Neuron (in vitro differentiated cells): ENCODE measurements at regions not wholly inside any gene's neighbourhood (a gene's known extent, or its start where the extent isn't known, plus 50 kb on each side); places are given as distances from the start of the nearest gene placed in this dataset.
"Not testable (repeated sequence)": the region's sequence is repeated elsewhere in the genome, so short reads cannot be mapped to it uniquely, and the experiment has no call there.

ENCODE experiments used
- H2AFZ ChIP-seq: one replicate; pipeline ENCODE4 v1.6.1; 2013; ENCODE audit warnings: low read depth, mild to moderate bottlenecking, inconsistent platforms, low read length, moderate library complexity
- H3K27me3 ChIP-seq: one replicate; pipeline ENCODE4 v1.6.1; 2013; ENCODE audit warnings: low read length; ENCODE audit not compliant: insufficient read depth
- H3K36me3 ChIP-seq: one replicate; pipeline ENCODE4 v1.6.1; 2013; ENCODE audit warnings: low read length; ENCODE audit not compliant: insufficient read depth
- H3K4me1 ChIP-seq: one replicate; pipeline ENCODE4 v1.6.1; 2013; ENCODE audit warnings: low read length; ENCODE audit not compliant: insufficient read depth
- H3K4me3 ChIP-seq: 2 replicates; pipeline ENCODE4 v1.5.1; 2013; ENCODE audit warnings: mild to moderate bottlenecking, low read length, moderate library complexity
- H3K9me3 ChIP-seq: one replicate; pipeline ENCODE4 v1.6.1; 2013; ENCODE audit warnings: low read length

DNA sequence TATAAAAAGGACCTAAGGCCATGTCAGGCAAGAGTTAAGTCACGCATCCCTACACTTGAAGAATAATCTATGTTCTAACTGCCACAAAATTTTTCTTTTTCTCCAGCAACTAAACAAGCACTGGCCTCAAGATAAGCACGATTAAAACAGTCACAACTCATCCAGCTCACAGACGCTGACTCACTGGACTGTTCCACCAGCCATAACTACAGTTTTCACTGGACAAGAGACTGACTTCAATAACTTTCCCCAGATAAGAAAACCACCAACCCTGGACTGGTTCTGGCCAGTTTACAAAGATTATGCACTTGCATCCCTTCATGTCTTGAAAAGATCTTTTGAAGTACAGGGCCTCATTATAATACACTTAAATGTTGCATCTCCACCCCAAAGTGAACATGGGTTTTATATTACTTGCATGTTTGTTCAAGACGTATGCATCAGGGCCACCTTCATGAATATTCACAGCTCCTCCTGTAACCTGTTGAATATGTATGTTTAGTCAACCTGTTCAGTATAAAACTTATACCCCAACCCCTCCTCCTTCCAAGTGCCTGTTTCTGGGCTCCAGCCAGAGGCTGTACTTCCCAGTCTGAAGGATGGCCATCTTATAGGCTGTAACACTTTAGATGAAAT, 129.3 kb upstream of the EPB41L4A start:
- Histone ChIP-seq H3K4me1 (peaks cover 5% of the 10 kb centered on the region), H3K36me3 (no peaks in the 10 kb centered on the region), H3K9me3 (no peaks in the 10 kb centered on the region), H2AFZ (no peak overlapping the region), H3K27me3 (no peaks in the 10 kb centered on the region), H3K4me3 (no peak overlapping the region)

DNA sequence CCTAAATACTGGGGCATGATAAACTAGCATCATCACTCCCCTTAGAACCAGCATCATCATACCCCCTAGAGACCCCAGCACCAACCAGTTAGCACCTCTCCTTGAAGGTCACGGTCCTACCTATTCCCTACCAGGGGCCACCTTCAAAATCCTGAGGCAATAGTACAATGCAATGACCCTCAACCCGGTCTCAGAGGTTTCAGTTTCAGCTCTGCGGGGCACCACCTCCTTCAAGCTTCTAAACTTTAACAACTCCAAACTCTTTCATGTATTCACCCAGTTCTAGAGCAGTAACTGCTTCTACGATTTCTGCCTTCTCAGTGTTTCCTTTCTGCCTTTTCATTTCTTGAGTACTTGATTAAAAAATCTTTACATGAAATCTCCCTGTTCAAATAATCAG, 130.1 kb upstream of the EPB41L4A start:
- Histone ChIP-seq H3K27me3 (no peaks in the 10 kb centered on the region), H2AFZ (no peak overlapping the region), H3K4me3 (no peak overlapping the region), H3K36me3 (no peaks in the 10 kb centered on the region), H3K9me3 (no peaks in the 10 kb centered on the region), H3K4me1 (peaks cover 7% of the 10 kb centered on the region)

DNA sequence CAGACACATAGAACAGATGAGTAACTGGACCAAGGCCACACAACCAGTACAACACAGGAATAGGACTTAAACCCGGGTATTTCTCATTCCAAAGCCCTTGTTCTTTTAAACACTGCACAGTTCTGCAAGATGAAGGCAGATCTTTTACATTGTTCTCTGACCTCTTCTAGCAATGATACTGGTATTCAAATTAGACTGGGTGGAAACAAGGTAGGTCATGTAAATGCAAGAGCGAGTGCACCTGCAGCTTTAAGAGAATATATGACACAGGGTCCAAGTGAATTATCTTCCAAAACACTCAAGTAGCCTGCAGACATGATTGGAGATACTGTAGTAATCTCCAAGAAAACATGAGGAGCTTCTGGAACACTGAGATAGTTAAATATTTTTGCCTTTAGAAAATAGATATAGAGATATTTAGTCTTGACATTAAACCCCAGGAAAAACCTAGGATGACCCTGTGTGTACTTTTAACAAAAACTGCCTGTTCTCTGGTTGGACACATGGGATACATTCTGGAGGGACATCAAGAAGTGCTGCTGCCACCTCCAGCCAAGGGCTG, 130.6 kb upstream of the EPB41L4A start:
- H3K4me1 ChIP-seq: peaks cover 12% of the 10 kb centered on the region
- no peak overlapping the region for H2AFZ ChIP-seq
- no peaks in the 10 kb centered on the region for H3K27me3 ChIP-seq
- no peaks in the 10 kb centered on the region for H3K9me3 ChIP-seq
- H3K36me3 ChIP-seq: no peaks in the 10 kb centered on the region
- H3K4me3 ChIP-seq: no peak overlapping the region

DNA sequence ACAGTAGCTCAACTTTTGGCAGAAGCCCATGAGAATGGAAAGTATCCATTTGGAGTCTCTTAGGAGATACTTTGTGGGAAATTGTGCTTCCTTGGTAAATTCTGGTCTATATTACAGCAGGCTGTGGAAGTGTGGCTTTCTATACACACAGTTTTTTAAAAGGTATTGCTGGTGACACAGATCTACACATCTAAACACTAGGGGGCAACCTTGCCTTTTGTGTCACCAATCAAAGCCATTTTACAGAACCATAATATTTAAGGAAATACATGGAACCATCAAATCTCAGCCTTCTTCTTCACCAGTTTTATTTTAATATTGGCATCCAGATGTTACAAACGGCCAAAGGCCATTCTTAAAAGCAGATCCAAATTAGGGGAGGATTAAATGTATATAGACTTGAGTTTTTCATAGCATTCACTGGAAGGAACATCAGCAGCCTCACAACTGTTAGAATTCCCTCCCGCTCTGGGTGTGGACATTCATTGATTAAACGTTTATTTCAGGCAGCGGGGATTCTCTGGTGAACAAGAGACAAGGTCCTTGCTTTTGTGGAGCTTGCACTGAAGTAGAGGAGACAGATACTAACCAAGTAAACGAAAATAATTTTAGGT, 132.4 kb upstream of the EPB41L4A start:
- no peaks in the 10 kb centered on the region for H3K36me3 ChIP-seq
- H2AFZ ChIP-seq: peak overlapping the region; percentile 53
- no peak overlapping the region for H3K4me3 ChIP-seq
- no peaks in the 10 kb centered on the region for H3K27me3 ChIP-seq
- no peaks in the 10 kb centered on the region for H3K9me3 ChIP-seq
- H3K4me1 ChIP-seq: peaks cover 16% of the 10 kb centered on the region

DNA sequence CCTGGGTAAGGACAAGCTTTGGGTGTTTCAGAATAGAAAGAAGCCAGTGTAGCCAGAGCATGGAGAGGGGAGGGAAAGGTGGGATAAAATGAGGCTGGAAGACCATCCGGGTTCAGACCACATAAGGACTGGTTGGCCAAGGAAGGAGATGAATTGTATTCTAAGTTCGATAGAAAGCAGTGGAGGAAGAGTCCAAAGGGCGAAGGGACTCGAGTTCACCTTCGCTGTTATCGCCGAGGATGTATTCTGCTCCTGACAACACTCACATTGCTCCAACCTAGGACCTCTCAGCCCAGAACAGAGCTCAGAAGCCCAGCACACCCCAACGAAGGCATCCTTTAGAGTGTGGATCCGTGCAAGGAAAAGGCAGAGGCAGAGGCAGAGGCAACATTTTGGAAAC, 133.1 kb upstream of the EPB41L4A start:
- peak overlapping the region; percentile 53 for H2AFZ ChIP-seq
- no peaks in the 10 kb centered on the region for H3K36me3 ChIP-seq
- H3K9me3 ChIP-seq: no peaks in the 10 kb centered on the region
- H3K27me3 ChIP-seq: no peaks in the 10 kb centered on the region
- H3K4me3 ChIP-seq: no peak overlapping the region
- peaks cover 16% of the 10 kb centered on the region for H3K4me1 ChIP-seq

DNA sequence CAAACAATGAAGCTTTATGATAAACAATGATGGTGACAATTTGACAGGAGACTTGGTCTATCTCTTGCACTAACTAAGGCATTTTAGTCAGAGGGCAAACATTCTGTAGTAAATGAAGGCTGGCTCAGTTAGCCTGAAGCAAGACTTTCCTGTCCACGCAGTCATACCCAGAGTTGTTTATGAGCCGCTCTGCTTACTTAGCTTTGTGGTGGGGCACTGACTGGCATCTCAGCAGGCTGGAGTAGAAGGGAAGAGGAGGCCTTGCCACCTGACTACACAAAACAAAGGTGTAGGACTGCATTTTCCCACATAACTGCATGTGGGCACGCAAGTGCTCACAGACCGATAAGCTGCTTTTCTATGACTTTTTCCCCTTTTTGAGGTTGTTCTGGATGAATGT, 133.7 kb upstream of the EPB41L4A start:
- Histone ChIP-seq H3K36me3 (no peaks in the 10 kb centered on the region), H3K4me3 (no peak overlapping the region), H3K9me3 (no peaks in the 10 kb centered on the region), H3K27me3 (no peaks in the 10 kb centered on the region), H3K4me1 (peaks cover 16% of the 10 kb centered on the region), H2AFZ (no peak overlapping the region)

DNA sequence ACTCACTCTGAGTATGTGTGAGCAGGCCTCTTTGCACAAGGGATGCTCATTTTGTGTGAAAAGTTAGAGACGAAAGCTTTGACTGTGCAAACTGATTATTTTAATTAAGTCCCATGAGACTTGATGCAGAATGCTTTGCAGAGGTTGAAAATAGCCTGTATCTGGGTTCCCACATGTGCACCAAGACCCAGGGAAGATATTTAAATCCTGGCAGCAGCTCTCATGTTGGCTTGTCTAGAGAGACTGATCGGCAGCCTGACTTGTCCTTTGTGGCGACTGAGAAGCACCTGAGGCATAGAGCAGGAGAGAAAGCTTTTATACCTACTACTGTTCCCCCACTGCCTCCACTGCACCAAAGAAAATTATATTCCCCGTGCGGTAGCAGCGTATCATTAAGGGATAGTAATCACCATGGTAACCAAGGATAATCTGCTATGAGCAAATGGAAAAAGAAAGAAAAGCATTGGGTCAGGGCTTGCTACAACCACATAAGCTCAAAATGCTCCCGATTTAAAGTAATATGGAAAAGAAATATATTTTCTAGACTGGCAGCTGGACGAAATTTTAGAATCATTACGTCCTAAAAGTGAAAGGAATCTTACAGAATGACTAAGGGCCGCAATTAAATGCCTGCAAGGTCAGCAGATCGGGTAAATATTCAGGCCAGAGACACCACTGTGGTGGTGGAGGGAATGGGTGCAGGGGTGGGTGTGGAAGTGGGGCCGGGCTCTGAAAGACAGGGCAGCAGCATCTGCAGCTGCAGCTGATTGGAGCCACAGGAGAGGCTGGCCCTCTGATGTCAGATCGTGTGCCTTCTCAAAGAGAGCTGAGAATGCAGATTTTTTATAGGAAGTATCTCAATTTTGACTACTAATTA, 135.3 kb upstream of the EPB41L4A start:
- H2AFZ ChIP-seq: no peak overlapping the region
- H3K9me3 ChIP-seq: no peaks in the 10 kb centered on the region
- H3K4me1 ChIP-seq: peaks cover 10% of the 10 kb centered on the region
- H3K4me3 ChIP-seq: no peak overlapping the region
- H3K27me3 ChIP-seq: no peaks in the 10 kb centered on the region
- no peaks in the 10 kb centered on the region for H3K36me3 ChIP-seq

DNA sequence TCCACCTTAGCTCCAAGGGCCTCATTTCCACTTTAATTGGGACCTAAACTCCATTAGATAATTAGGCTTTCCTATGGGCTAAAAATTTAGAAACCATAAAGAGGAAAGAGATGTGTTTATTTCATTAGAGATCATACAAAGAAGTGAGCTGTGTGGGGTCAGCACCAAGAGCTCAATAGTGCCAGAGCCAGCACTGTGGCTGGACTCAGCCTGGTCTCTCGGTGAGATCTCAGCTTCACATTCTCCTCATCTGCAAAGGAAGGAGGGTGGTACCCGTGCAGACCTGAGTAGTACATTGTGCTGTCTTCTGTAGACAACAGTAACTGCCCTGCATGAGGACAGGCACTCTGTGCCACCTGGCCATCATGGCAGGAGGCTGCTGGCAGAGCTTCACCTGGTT, 136.1 kb upstream of the EPB41L4A start:
- Histone ChIP-seq H2AFZ (no peak overlapping the region), H3K36me3 (no peaks in the 10 kb centered on the region), H3K9me3 (no peaks in the 10 kb centered on the region), H3K27me3 (no peaks in the 10 kb centered on the region), H3K4me3 (no peak overlapping the region), H3K4me1 (peaks cover 10% of the 10 kb centered on the region)

DNA sequence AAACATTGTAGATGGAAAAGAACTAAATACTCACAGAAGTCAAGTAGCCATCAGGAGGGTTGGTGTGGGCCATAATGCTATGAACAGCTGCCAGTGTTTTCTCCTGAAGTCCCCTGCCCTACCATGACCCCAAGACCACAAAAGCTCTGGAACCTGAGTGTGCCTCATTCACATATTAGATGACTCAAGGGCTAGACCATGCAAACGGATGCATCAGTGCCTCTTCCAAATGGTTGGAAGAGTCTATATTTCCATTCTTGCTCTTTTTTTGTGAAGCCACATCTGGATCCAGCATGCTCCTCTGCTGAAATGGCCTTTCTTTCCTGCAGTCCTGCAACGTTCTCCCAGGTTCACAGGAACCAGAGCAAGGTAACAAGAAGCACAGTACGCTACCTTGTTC, 136.6 kb upstream of the EPB41L4A start:
- Histone ChIP-seq H3K9me3 (no peaks in the 10 kb centered on the region), H3K27me3 (no peaks in the 10 kb centered on the region), H3K4me3 (no peak overlapping the region), H3K36me3 (no peaks in the 10 kb centered on the region), H3K4me1 (peaks cover 10% of the 10 kb centered on the region), H2AFZ (no peak overlapping the region)

DNA sequence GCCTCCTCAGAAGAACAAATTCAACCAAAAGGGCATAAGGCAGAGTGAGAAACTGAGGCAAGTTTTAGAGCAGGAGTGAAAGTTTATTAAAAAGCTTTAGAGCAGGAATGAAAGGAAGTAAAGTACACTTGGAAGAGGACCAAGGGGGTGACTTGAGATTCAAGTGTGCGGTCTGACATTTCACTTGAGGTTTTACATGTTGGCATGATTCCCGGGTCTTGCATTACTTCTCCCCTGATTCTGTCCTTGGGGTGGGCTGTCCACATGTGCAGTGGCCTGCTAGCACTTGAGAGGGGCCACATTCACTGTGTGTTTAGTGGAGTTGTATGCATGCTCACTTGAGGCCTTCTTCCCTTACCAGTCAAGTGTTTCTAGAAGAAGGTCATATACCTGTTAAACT, 140.4 kb upstream of the EPB41L4A start:
- not testable (repeated sequence) for H3K4me1 ChIP-seq, H3K9me3 ChIP-seq, H2AFZ ChIP-seq, H3K27me3 ChIP-seq, H3K4me3 ChIP-seq, H3K36me3 ChIP-seq

DNA sequence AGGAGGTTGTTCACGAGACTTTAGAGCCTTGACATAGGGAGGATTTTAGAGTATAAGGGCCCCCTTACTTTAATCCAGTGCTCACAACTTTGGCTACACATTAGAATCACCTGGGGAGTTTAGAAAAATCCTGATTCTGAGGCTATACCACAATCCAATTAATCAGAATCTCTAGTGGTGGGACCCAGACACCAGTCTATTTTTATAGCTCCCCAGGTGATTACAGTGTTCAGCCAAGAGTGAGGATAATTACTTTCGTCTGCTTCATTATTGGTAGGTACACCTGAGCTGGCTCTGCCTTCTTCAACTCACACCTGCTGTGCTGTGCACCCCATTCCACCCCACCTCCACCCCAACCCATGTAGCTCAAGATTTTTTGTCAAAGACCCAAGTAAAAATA, 141.3 kb upstream of the EPB41L4A start:
- Histone ChIP-seq H3K4me3 (no peak overlapping the region), H3K36me3 (no peaks in the 10 kb centered on the region), H3K27me3 (no peaks in the 10 kb centered on the region), H2AFZ (no peak overlapping the region), H3K4me1 (no peaks in the 10 kb centered on the region), H3K9me3 (peaks cover 3% of the 10 kb centered on the region)

DNA sequence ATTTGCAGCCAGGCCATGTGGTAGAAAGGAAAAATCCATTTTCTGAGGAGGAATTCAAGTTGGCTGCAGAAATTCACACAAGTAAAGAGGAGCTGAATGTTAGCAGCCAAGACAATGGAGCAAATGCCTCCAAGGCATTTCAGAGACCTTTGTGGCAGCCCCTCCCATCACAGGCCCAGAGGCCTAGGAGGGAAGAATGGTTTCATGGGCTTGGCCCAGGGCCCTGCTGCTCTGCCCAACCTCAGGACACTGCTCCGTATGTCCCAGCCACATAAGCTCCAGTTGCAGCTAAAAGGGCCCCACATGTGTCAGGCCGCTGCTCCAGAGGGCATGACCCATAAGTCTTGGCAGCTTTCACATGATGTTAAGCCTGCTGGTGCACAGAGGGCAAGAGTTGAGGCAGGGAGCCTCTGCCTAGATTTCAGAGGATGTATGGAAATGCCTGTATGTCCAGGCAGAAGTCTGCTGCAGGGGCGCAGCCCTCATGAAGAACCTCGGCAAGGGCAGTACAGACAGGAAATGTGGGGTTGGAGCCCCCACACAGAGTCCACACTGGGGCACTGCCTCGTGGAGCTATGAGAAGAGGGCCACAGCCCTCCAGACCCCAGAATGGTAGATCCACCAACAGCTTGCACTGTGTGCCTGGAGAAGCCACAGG, 144.2 kb upstream of the EPB41L4A start:
- Histone ChIP-seq H2AFZ (no peak overlapping the region), H3K9me3 (peaks cover 3% of the 10 kb centered on the region), H3K4me3 (no peak overlapping the region), H3K4me1 (no peaks in the 10 kb centered on the region), H3K27me3 (no peaks in the 10 kb centered on the region), H3K36me3 (no peaks in the 10 kb centered on the region)

DNA sequence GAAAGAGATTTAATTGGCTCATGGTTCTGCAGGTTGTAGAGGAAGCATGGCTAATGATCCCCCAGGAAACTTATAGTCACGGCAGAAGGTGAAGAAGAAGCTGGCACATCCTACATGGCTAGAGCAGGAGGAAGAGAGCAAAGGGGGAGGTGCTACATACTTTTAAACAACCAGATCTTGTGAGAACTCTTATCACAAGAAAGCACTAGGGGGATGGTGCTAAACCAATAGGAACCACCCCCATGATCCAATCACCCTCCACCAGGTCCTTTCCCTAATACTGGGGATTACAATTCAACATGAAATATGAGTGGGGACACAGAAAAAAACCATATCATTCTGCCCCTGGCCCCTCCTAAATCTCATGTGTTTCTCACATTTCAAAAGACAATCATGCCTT, 147.2 kb upstream of the EPB41L4A start:
- Histone ChIP-seq H3K4me3 (no peak overlapping the region), H3K36me3 (no peaks in the 10 kb centered on the region), H3K4me1 (no peaks in the 10 kb centered on the region), H3K9me3 (peaks cover 3% of the 10 kb centered on the region), H2AFZ (no peak overlapping the region), H3K27me3 (no peaks in the 10 kb centered on the region)
